Fibroblast of the conjunctiva (primary cell): ENCODE measurements at regions not wholly inside any gene's neighbourhood (a gene's known extent, or its start where the extent isn't known, plus 50 kb on each side); places are given as distances from the start of the nearest gene placed in this dataset.
"Not testable (repeated sequence)": the region's sequence is repeated elsewhere in the genome, so short reads cannot be mapped to it uniquely, and the experiment has no call there.

Source experiments
- DNase-seq: peaks from one replicate; pipeline ENCODE4 v3.0.0-alpha.2; 2010; ENCODE audit warnings: low read depth

- DNase-seq, result peak; percentile 35
Measured at GRCh38 chr1:59214248-59215208, 82.4 kb upstream of the FGGY start.

GRCh38 chr1:59215766-59216291 is 81.1 kb upstream of the FGGY start:
- no peak for DNase-seq

- DNase-seq, result not testable (repeated sequence)
Measured at GRCh38 chr1:59217439-59217838, 79.5 kb upstream of the FGGY start.

GRCh38 chr1:59218521-59219236 is 78.2 kb upstream of the FGGY start:
- peak; percentile 55 for DNase-seq

GRCh38 chr1:59219916-59220315 is 77.0 kb upstream of the FGGY start:
- no peak for DNase-seq

- DNase-seq, result no peak
Measured at GRCh38 chr1:59220356-59220755, 76.5 kb upstream of the FGGY start.

GRCh38 chr1:59223198-59223597 is 73.7 kb upstream of the FGGY start:
- no peak for DNase-seq

- no peak for DNase-seq
Measured at GRCh38 chr1:59223989-59224634, 72.8 kb upstream of the FGGY start.

- DNase-seq, result no peak
Measured at GRCh38 chr1:59225594-59226316, 71.1 kb upstream of the FGGY start.

GRCh38 chr1:59229138-59229537 is 67.8 kb upstream of the FGGY start:
- peak; percentile 65 for DNase-seq

GRCh38 chr1:59230622-59231021 is 66.3 kb upstream of the FGGY start:
- no peak for DNase-seq

- no peak for DNase-seq
Measured at GRCh38 chr1:59232216-59232615, 64.7 kb upstream of the FGGY start.

- no peak for DNase-seq
Measured at GRCh38 chr1:59233444-59233843, 63.5 kb upstream of the FGGY start.

- no peak for DNase-seq
Measured at GRCh38 chr1:59236721-59237545, 60.0 kb upstream of the FGGY start.

- no peak for DNase-seq
Measured at GRCh38 chr1:59237900-59238299, 59.0 kb upstream of the FGGY start.

- DNase-seq, result no peak
Measured at GRCh38 chr1:59238333-59238934, 58.5 kb upstream of the FGGY start.

GRCh38 chr1:59238993-59239392 is 57.9 kb upstream of the FGGY start:
- DNase-seq, result no peak

- no peak for DNase-seq
Measured at GRCh38 chr1:59241909-59242308, 55.0 kb upstream of the FGGY start.

- no peak for DNase-seq
Measured at GRCh38 chr1:59242370-59242769, 54.5 kb upstream of the FGGY start.

GRCh38 chr1:59243550-59243949 is 53.3 kb upstream of the FGGY start:
- no peak for DNase-seq
